Ovary (tissue), 3 donors: ENCODE measurements at regions not wholly inside any gene's neighbourhood (a gene's known extent, or its start where the extent isn't known, plus 50 kb on each side); places are given as distances from the start of the nearest gene placed in this dataset.

Source experiments
- CTCF ChIP-seq, 3 donors: fragments of 450-650 bp in 2 of 3; fragments of 200-600 bp in 1 of 3; IDR thresholded peaks; one replicate each; pipeline versions ENCODE4 v1.5.1 to v1.8.0; 2016 to 2022; ENCODE audit warnings: antibody characterized with exemption in 3 of 3, mild to moderate bottlenecking in 1 of 3
- EP300 ChIP-seq: sonication (generic); formaldehyde crosslinking; IDR thresholded peaks from one replicate; pipeline ENCODE4 v1.6.1; 2017; ENCODE audit warnings: antibody characterized with exemption
- POLR2A ChIP-seq: fragments of 450-650 bp; IDR thresholded peaks from one replicate; pipeline ENCODE4 v1.6.1; 2017; ENCODE audit warnings: antibody characterized with exemption, mild to moderate bottlenecking, moderate library complexity
- donor health status: DM: no; HTN: no; CAD: no.

DNA sequence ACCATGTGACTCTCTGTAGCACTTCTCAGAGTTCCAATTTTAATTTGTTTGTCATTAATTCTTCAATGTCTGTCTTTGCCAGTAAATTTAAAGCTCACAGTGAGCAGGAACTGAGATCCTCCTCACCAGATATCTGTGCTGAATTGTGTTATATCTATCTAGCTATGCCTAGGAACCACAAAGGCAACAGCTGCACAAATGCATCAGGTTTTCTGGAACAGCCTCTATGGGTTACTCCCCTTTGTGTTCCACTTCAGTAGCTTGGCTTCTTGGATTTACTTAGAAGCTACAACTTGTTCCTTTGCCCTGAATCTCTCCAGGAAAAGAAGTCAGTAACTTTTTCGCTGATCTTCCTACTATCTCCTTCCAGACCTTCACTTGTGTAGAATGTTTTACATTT is 1237.8 kb upstream of the ADGRL4 start:
- TF ChIP-seq EP300 (no peak), CTCF (IDR thresholded peaks at IDR 0.05) (no peak), POLR2A (no peak)
